Lung (tissue), 11 donors: ENCODE measurements at regions not wholly inside any gene's neighbourhood (a gene's known extent, or its start where the extent isn't known, plus 50 kb on each side); places are given as distances from the start of the nearest gene placed in this dataset.

Experiments used
- ATAC-seq: fragments of 200-7000 bp; cut with Tn5 transposase; one replicate; pipeline ENCODE4 v1.9.1; 2020; ENCODE audit warnings: moderate number of reproducible peaks; ENCODE audit not compliant: insufficient read depth, low FRiP score
- DNase-seq, 3 donors: peaks; one replicate each; pipeline ENCODE4 v3.0.0-alpha.2; 2013 to 2017
- H3K27ac ChIP-seq, 2 donors: one replicate each; pipeline ENCODE4 v1.5.1; 2013; ENCODE audit warnings: mild to moderate bottlenecking in 2 of 2, moderate library complexity in 2 of 2, control low read depth in 1 of 2, inconsistent platforms in 1 of 2, low read depth in 1 of 2, low read length in 1 of 2
- H3K27me3 ChIP-seq, 3 donors: one replicate each; pipeline ENCODE4 v1.5.1; 2013; ENCODE audit warnings: low read length in 2 of 3; ENCODE audit not compliant: control insufficient read depth in 3 of 3, insufficient read depth in 3 of 3
- H3K36me3 ChIP-seq, 4 donors: one replicate each; pipeline ENCODE4 v1.5.1; 2013; ENCODE audit warnings: low read length in 4 of 4, mild to moderate bottlenecking in 1 of 4, moderate library complexity in 1 of 4; ENCODE audit not compliant: control insufficient read depth in 4 of 4, insufficient read depth in 4 of 4
- H3K4me1 ChIP-seq, 5 donors: one replicate each; pipeline ENCODE4 v1.5.1; 2013; ENCODE audit warnings: low read length in 5 of 5, mild to moderate bottlenecking in 2 of 5, moderate library complexity in 1 of 5; ENCODE audit not compliant: control insufficient read depth in 5 of 5, insufficient read depth in 5 of 5
- H3K4me3 ChIP-seq: one replicate; pipeline ENCODE4 v1.5.1; 2013; ENCODE audit warnings: mild to moderate bottlenecking, control low read depth, moderate library complexity
- H3K9ac ChIP-seq, 2 donors: one replicate each; pipeline ENCODE4 v1.5.1; 2013; ENCODE audit warnings: low read length in 2 of 2, control low read depth in 1 of 2; ENCODE audit not compliant: insufficient read depth in 1 of 2
- H3K9me3 ChIP-seq, 4 donors: one replicate each; pipeline ENCODE4 v1.5.1; 2013; ENCODE audit warnings: low read length in 3 of 4, mild to moderate bottlenecking in 1 of 4, moderate library complexity in 1 of 4; ENCODE audit not compliant: control insufficient read depth in 4 of 4, insufficient read depth in 3 of 4
- CTCF ChIP-seq: IDR thresholded peaks from 2 replicates; pipeline ENCODE4 v1.5.1; 2012; ENCODE audit warnings: mild to moderate bottlenecking; ENCODE audit errors: control extremely low read depth, extremely low read depth
- WGBS, 2 donors: extraction: QIAGEN DNeasy Blood & Tissue Kit; methylation state at CpG; one replicate each; pipeline ENCODE4 v1.1.7; 2013; 5-methylcytosine and 5-hydroxymethylcytosine counted together
- donor health status: control.
- donor health status: control.
- donor health status: Bipolar disorder and iron deficiency.
- donor health status: healthy.
- donor health status: DM: yes; HTN: yes; CAD: no.

- no peak overlapping the region for H3K9ac ChIP-seq
- no peak for TF ChIP-seq CTCF
- H3K27me3 ChIP-seq: peaks cover 0 to 14% (median 0%) of the 10 kb centered on the region in 3 donors
- peaks cover 0 to 10% (median 0%) of the 10 kb centered on the region in 5 donors for H3K4me1 ChIP-seq
- H3K36me3 ChIP-seq: no peaks in the 10 kb centered on the region
- DNase-seq: no peak
- WGBS, 2 donors: 43 to 52% methylated on average over 9 of the region's 9 CpGs
- peaks cover 0 to 3% (median 0%) of the 10 kb centered on the region in 4 donors for H3K9me3 ChIP-seq
- no peak for ATAC-seq
- H3K4me3 ChIP-seq: no peak overlapping the region
- peak overlapping the region in 1 of 2 donors; percentile 65 for H3K27ac ChIP-seq
Observed at GRCh38 chr1:36729289-36729688, 246.6 kb upstream of the CSF3R start.

- Histone ChIP-seq H3K9me3 (peaks cover 0 to 3% (median 0%) of the 10 kb centered on the region in 4 donors), H3K36me3 (no peaks in the 10 kb centered on the region), H3K27me3 (peaks cover 0 to 14% (median 0%) of the 10 kb centered on the region in 3 donors), H3K4me1 (peaks cover 0 to 10% (median 0%) of the 10 kb centered on the region in 5 donors), H3K27ac (no peak overlapping the region), H3K4me3 (no peak overlapping the region), H3K9ac (no peak overlapping the region)
- ATAC-seq (no peak), DNase-seq (peak in 1 of 3 donors; percentile 9)
- WGBS, 2 donors: 54 to 72% methylated on average over 6 of the region's 6 CpGs
- no peak for TF ChIP-seq CTCF
Observed at GRCh38 chr1:36728846-36729245, 246.1 kb upstream of the CSF3R start.

GRCh38 chr1:36728051-36728450, 245.3 kb upstream of the CSF3R start:
- ATAC-seq: no peak
- no peak overlapping the region for H3K27ac ChIP-seq
- WGBS, 2 donors: 76 to 92% methylated on average over 8 of the region's 8 CpGs

More at GRCh38 chr1:36728051-36728450, 245.3 kb upstream of the CSF3R start:
- no peaks in the 10 kb centered on the region for H3K36me3 ChIP-seq
- peaks cover 0 to 14% (median 0%) of the 10 kb centered on the region in 3 donors for H3K27me3 ChIP-seq
- DNase-seq: peak in 1 of 3 donors; percentile 4
- H3K4me1 ChIP-seq: peaks cover 0 to 10% (median 0%) of the 10 kb centered on the region in 5 donors
- H3K4me3 ChIP-seq: no peak overlapping the region
- H3K9ac ChIP-seq: no peak overlapping the region
- TF ChIP-seq CTCF: no peak
- H3K9me3 ChIP-seq: peaks cover 0 to 3% (median 0%) of the 10 kb centered on the region in 4 donors
